ENCODE measurements at regions not wholly inside any gene's neighbourhood (a gene's known extent, or its start where the extent isn't known, plus 50 kb on each side); places are given as distances from the start of the nearest gene placed in this dataset.

- TF ChIP-seq EP300 (IDR thresholded peaks at IDR 0.05), result no peak
- TF ChIP-seq, protein P1, sequence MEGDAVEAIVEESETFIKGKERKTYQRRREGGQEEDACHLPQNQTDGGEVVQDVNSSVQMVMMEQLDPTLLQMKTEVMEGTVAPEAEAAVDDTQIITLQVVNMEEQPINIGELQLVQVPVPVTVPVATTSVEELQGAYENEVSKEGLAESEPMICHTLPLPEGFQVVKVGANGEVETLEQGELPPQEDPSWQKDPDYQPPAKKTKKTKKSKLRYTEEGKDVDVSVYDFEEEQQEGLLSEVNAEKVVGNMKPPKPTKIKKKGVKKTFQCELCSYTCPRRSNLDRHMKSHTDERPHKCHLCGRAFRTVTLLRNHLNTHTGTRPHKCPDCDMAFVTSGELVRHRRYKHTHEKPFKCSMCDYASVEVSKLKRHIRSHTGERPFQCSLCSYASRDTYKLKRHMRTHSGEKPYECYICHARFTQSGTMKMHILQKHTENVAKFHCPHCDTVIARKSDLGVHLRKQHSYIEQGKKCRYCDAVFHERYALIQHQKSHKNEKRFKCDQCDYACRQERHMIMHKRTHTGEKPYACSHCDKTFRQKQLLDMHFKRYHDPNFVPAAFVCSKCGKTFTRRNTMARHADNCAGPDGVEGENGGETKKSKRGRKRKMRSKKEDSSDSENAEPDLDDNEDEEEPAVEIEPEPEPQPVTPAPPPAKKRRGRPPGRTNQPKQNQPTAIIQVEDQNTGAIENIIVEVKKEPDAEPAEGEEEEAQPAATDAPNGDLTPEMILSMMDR (IDR thresholded peaks at IDR 0.05), result no peak
Observed at GRCh38 chr6:48325701-48326100, 214.7 kb upstream of the PTCHD4 start.

All from gastroesophageal sphincter (tissue), 3 donors.